Endodermal cell (in vitro differentiated cells): ENCODE measurements at regions not wholly inside any gene's neighbourhood (a gene's known extent, or its start where the extent isn't known, plus 50 kb on each side); places are given as distances from the start of the nearest gene placed in this dataset.
A peak's percentile ranks its signal among the peaks of the same experiment; 100 is the strongest.

ENCODE experiments used
- DNase-seq: peaks from one replicate; pipeline ENCODE4 v3.0.0-alpha.2; 2017
- H3K27ac ChIP-seq: 2 replicates; pipeline ENCODE4 v1.5.1; 2013; ENCODE audit warnings: mild to moderate bottlenecking, low read depth, low read length, moderate library complexity
- H3K27me3 ChIP-seq: 2 replicates; pipeline ENCODE4 v1.6.1; 2013; ENCODE audit warnings: mild to moderate bottlenecking, low read length, moderate library complexity; ENCODE audit not compliant: insufficient read depth, control insufficient read depth, poor library complexity, severe bottlenecking
- H3K36me3 ChIP-seq: 2 replicates; pipeline ENCODE4 v1.7.0; 2013; ENCODE audit warnings: mild to moderate bottlenecking, low read length, moderate library complexity; ENCODE audit not compliant: control insufficient read depth, insufficient read depth
- H3K4me1 ChIP-seq: one replicate; pipeline ENCODE4 v1.7.0; 2013; ENCODE audit warnings: low read length; ENCODE audit not compliant: control insufficient read depth, insufficient read depth
- H3K4me3 ChIP-seq: 2 replicates; pipeline ENCODE4 v1.5.1; 2013; ENCODE audit warnings: mild to moderate bottlenecking, low read length, moderate library complexity
- H3K9ac ChIP-seq: 2 replicates; pipeline ENCODE4 v1.6.1; 2013; ENCODE audit warnings: mild to moderate bottlenecking, low read length, moderate library complexity; ENCODE audit not compliant: poor library complexity, severe bottlenecking; ENCODE audit errors: extremely low read depth
- H3K9me3 ChIP-seq: 2 replicates; pipeline ENCODE4 v1.6.1; 2013; ENCODE audit warnings: mild to moderate bottlenecking, low read length, moderate library complexity; ENCODE audit not compliant: control insufficient read depth
- H3K27ac Mint-ChIP-seq: 2 replicates; pipeline ENCODE4 v1.8.0; 2020; ENCODE audit warnings: mixed read lengths
- H3K27me3 Mint-ChIP-seq: 2 replicates; pipeline ENCODE4 v1.8.0; 2021; ENCODE audit warnings: mild to moderate bottlenecking, mixed read lengths; ENCODE audit not compliant: insufficient read depth
- H3K36me3 Mint-ChIP-seq: 2 replicates; pipeline ENCODE4 v1.8.0; 2020; ENCODE audit warnings: low read depth, mixed read lengths
- H3K4me1 Mint-ChIP-seq: 2 replicates; pipeline ENCODE4 v1.8.0; 2020; ENCODE audit warnings: mixed read lengths
- H3K4me3 Mint-ChIP-seq: 2 replicates; pipeline ENCODE4 v1.8.0; 2020; ENCODE audit warnings: mild to moderate bottlenecking, moderate library complexity, mixed read lengths
- H3K9me3 Mint-ChIP-seq: 2 replicates; pipeline ENCODE4 v1.8.0; 2020; ENCODE audit warnings: mild to moderate bottlenecking, mixed read lengths
- WGBS, 2 experiments: methylation state at CpG; one replicate each; pipeline versions ENCODE4 v1.1.5 to v1.1.7; 2013; ENCODE audit warnings: missing lambda C conversion rate in 2 of 2, mixed read lengths in 1 of 2; ENCODE audit not compliant: insufficient coverage in 1 of 2, insufficient read length in 1 of 2; 5-methylcytosine and 5-hydroxymethylcytosine counted together
- TF ChIP-seq, protein P1 (sequence below): fragments of 200-600 bp; sonication (generic); conservative IDR thresholded peaks from 2 replicates; pipeline ENCODE4 v1.5.0; 2021; ENCODE audit warnings: antibody characterized with exemption, mild to moderate bottlenecking

DNA sequence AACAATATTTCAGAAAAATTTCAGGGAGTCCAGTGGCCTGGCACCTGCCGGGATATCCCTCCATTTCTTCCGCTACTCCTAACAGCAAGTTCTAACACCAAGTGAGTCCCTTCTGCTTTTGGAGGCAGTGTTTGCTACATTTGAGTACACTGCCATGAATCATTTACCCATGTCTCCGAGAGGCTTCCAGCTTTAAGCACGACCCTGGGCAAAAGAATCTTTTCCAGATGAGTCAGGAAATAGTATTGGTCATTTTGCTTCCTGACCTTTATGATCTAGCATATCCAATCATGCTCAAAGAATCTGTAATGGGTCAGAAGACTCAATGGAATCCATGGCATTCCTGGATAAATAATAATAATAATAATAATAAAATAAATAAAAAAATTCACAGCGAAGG lies 60.7 kb upstream of the FMN2 start:
- H3K4me3 ChIP-seq, result no peak overlapping the region
- peaks cover 3% of the 10 kb centered on the region for H3K36me3 Mint-ChIP-seq
- H3K27me3 ChIP-seq, result no peaks in the 10 kb centered on the region
- WGBS, 2 experiments, result 86 to 91% methylated on average over 3 to 5 of the region's 5 CpGs
- peaks cover 12% of the 10 kb centered on the region for H3K9me3 Mint-ChIP-seq
- no peak overlapping the region for H3K27ac ChIP-seq
- H3K4me1 Mint-ChIP-seq, result peaks cover 51% of the 10 kb centered on the region
- TF ChIP-seq, protein P1, sequence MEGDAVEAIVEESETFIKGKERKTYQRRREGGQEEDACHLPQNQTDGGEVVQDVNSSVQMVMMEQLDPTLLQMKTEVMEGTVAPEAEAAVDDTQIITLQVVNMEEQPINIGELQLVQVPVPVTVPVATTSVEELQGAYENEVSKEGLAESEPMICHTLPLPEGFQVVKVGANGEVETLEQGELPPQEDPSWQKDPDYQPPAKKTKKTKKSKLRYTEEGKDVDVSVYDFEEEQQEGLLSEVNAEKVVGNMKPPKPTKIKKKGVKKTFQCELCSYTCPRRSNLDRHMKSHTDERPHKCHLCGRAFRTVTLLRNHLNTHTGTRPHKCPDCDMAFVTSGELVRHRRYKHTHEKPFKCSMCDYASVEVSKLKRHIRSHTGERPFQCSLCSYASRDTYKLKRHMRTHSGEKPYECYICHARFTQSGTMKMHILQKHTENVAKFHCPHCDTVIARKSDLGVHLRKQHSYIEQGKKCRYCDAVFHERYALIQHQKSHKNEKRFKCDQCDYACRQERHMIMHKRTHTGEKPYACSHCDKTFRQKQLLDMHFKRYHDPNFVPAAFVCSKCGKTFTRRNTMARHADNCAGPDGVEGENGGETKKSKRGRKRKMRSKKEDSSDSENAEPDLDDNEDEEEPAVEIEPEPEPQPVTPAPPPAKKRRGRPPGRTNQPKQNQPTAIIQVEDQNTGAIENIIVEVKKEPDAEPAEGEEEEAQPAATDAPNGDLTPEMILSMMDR, result no peak
- H3K4me1 ChIP-seq, result peaks cover 25% of the 10 kb centered on the region
- H3K27ac Mint-ChIP-seq, result no peak overlapping the region
- no peaks in the 10 kb centered on the region for H3K36me3 ChIP-seq
- no peak overlapping the region for H3K4me3 Mint-ChIP-seq
- DNase-seq, result no peak
- H3K27me3 Mint-ChIP-seq, result no peaks in the 10 kb centered on the region
- peaks cover 14% of the 10 kb centered on the region for H3K9me3 ChIP-seq
- H3K9ac ChIP-seq, result no peak overlapping the region

DNA sequence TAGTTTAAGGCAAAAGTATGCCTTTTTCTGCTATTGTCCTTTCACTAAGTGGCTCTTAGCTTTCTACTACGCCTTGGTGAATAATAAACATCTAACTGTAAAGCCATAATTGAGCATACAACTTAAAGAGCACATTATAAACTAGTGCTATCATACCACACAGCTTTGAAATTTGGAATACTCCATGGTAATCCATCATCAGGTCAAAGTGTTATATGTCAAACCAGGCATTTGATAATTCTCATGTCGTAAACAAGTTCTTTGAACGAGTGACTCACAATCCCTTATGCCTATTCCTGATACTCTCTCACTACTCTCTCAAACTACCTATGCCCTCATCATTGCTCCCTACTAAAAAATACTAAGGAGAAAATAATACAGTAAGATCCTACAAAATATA lies 60.3 kb upstream of the FMN2 start:
- H3K27me3 Mint-ChIP-seq, result no peaks in the 10 kb centered on the region
- Histone ChIP-seq H3K4me1 (peaks cover 25% of the 10 kb centered on the region), H3K9me3 (peaks cover 19% of the 10 kb centered on the region), H3K27ac (no peak overlapping the region), H3K36me3 (no peaks in the 10 kb centered on the region), H3K27me3 (no peaks in the 10 kb centered on the region), H3K9ac (no peak overlapping the region), H3K4me3 (peak overlapping the region; percentile 61)
- DNase-seq, result no peak
- peak overlapping the region; percentile 7 for H3K27ac Mint-ChIP-seq
- TF ChIP-seq, protein P1, result no peak
- 91 to 100% methylated on average over 3 of the region's 3 CpGs for WGBS, 2 experiments
- H3K9me3 Mint-ChIP-seq, result peaks cover 16% of the 10 kb centered on the region
- H3K4me3 Mint-ChIP-seq, result no peak overlapping the region
- peaks cover 51% of the 10 kb centered on the region for H3K4me1 Mint-ChIP-seq
- H3K36me3 Mint-ChIP-seq, result peaks cover 6% of the 10 kb centered on the region

DNA sequence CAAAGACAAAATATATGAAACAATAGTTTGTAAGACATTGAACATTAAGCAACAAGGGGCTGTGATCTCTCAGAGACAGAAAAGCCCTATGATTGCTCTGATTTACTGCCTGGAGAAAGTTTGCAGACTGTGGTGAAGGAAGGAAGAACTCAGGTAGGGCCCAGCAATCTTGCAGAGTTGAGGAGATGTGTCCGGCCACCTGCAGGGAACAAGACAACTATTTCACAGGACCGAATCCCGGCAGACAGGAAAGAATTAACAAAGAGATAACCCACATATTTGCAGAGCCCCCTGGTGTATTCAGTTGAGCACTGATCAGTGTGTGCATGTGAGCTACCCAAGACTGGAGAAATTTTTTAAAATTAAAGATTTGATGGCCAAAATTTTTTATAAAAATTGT lies 58.3 kb upstream of the FMN2 start:
- peak; percentile 86 for DNase-seq
- peak overlapping the region; percentile 41 for H3K27ac Mint-ChIP-seq
- H3K36me3 Mint-ChIP-seq, result peaks cover 11% of the 10 kb centered on the region
- H3K27me3 Mint-ChIP-seq, result no peaks in the 10 kb centered on the region
- Histone ChIP-seq H3K27ac (no peak overlapping the region), H3K27me3 (no peaks in the 10 kb centered on the region), H3K4me3 (peak overlapping the region; percentile 61), H3K4me1 (peaks cover 22% of the 10 kb centered on the region), H3K9ac (peak overlapping the region; percentile 26), H3K36me3 (no peaks in the 10 kb centered on the region), H3K9me3 (peaks cover 38% of the 10 kb centered on the region)
- H3K4me3 Mint-ChIP-seq, result no peak overlapping the region
- TF ChIP-seq, protein P1, result peak; percentile 49
- H3K4me1 Mint-ChIP-seq, result peaks cover 47% of the 10 kb centered on the region
- WGBS, 2 experiments, result 25% methylated on average over 3 of the region's 3 CpGs; no CpG with 5 or more reads in 1 of the 2 experiments
- H3K9me3 Mint-ChIP-seq, result peaks cover 36% of the 10 kb centered on the region
